Lung (tissue), 11 donors: ENCODE measurements at regions not wholly inside any gene's neighbourhood (a gene's known extent, or its start where the extent isn't known, plus 50 kb on each side); places are given as distances from the start of the nearest gene placed in this dataset.
"Not testable (repeated sequence)": the region's sequence is repeated elsewhere in the genome, so short reads cannot be mapped to it uniquely, and the experiment has no call there.

ENCODE experiments used
- ATAC-seq: fragments of 200-7000 bp; cut with Tn5 transposase; one replicate; pipeline ENCODE4 v1.9.1; 2020; ENCODE audit warnings: moderate number of reproducible peaks; ENCODE audit not compliant: insufficient read depth, low FRiP score
- DNase-seq, 3 donors: peaks; one replicate each; pipeline ENCODE4 v3.0.0-alpha.2; 2013 to 2017
- H3K27ac ChIP-seq, 2 donors: one replicate each; pipeline ENCODE4 v1.5.1; 2013; ENCODE audit warnings: mild to moderate bottlenecking in 2 of 2, moderate library complexity in 2 of 2, control low read depth in 1 of 2, inconsistent platforms in 1 of 2, low read depth in 1 of 2, low read length in 1 of 2
- H3K27me3 ChIP-seq, 3 donors: one replicate each; pipeline ENCODE4 v1.5.1; 2013; ENCODE audit warnings: low read length in 2 of 3; ENCODE audit not compliant: control insufficient read depth in 3 of 3, insufficient read depth in 3 of 3
- H3K36me3 ChIP-seq, 4 donors: one replicate each; pipeline ENCODE4 v1.5.1; 2013; ENCODE audit warnings: low read length in 4 of 4, mild to moderate bottlenecking in 1 of 4, moderate library complexity in 1 of 4; ENCODE audit not compliant: control insufficient read depth in 4 of 4, insufficient read depth in 4 of 4
- H3K4me1 ChIP-seq, 5 donors: one replicate each; pipeline ENCODE4 v1.5.1; 2013; ENCODE audit warnings: low read length in 5 of 5, mild to moderate bottlenecking in 2 of 5, moderate library complexity in 1 of 5; ENCODE audit not compliant: control insufficient read depth in 5 of 5, insufficient read depth in 5 of 5
- H3K4me3 ChIP-seq: one replicate; pipeline ENCODE4 v1.5.1; 2013; ENCODE audit warnings: mild to moderate bottlenecking, control low read depth, moderate library complexity
- H3K9ac ChIP-seq, 2 donors: one replicate each; pipeline ENCODE4 v1.5.1; 2013; ENCODE audit warnings: low read length in 2 of 2, control low read depth in 1 of 2; ENCODE audit not compliant: insufficient read depth in 1 of 2
- H3K9me3 ChIP-seq, 4 donors: one replicate each; pipeline ENCODE4 v1.5.1; 2013; ENCODE audit warnings: low read length in 3 of 4, mild to moderate bottlenecking in 1 of 4, moderate library complexity in 1 of 4; ENCODE audit not compliant: control insufficient read depth in 4 of 4, insufficient read depth in 3 of 4
- WGBS, 2 donors: extraction: QIAGEN DNeasy Blood & Tissue Kit; methylation state at CpG; one replicate each; pipeline ENCODE4 v1.1.7; 2013; 5-methylcytosine and 5-hydroxymethylcytosine counted together
- TF ChIP-seq, protein P1 (sequence below): IDR thresholded peaks from 2 replicates; pipeline ENCODE4 v1.5.1; 2012; ENCODE audit warnings: mild to moderate bottlenecking; ENCODE audit errors: control extremely low read depth, extremely low read depth
- donor health status: control.
- donor health status: control.
- donor health status: Bipolar disorder and iron deficiency.
- donor health status: healthy.
- donor health status: DM: yes; HTN: yes; CAD: no.

DNA sequence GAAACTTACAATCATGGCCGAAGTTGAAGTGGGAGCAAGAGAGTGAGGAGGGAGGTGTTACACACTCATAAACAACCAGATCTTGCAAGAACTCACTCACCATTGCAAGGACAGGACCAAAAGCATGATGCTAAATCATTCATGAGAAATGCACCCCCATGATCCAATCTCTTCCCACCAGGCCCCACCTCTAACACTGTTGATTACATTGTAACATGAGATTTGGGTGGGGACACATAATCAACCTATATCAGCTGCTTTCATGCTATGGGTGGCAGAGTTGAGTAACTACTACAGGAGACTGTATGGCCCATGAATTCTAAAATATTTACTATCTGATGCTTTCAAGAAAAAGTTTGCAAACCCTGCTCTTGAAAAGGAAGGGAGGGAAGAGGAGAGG, 155.1 kb downstream of the DEFB131A start:
- no peaks in the 10 kb centered on the region for H3K27me3 ChIP-seq
- H3K9me3 ChIP-seq: no peaks in the 10 kb centered on the region
- WGBS, 2 donors: 84 to 95% methylated on average over 1 of the region's 1 CpG
- DNase-seq (no peak), ATAC-seq (no peak)
- no peak overlapping the region for H3K27ac ChIP-seq
- no peak overlapping the region for H3K9ac ChIP-seq
- H3K4me3 ChIP-seq: no peak overlapping the region
- peaks cover 0 to 21% (median 5%) of the 10 kb centered on the region in 5 donors for H3K4me1 ChIP-seq
- H3K36me3 ChIP-seq: peaks cover 0 to 2% (median 0%) of the 10 kb centered on the region in 4 donors
- TF ChIP-seq, protein P1, sequence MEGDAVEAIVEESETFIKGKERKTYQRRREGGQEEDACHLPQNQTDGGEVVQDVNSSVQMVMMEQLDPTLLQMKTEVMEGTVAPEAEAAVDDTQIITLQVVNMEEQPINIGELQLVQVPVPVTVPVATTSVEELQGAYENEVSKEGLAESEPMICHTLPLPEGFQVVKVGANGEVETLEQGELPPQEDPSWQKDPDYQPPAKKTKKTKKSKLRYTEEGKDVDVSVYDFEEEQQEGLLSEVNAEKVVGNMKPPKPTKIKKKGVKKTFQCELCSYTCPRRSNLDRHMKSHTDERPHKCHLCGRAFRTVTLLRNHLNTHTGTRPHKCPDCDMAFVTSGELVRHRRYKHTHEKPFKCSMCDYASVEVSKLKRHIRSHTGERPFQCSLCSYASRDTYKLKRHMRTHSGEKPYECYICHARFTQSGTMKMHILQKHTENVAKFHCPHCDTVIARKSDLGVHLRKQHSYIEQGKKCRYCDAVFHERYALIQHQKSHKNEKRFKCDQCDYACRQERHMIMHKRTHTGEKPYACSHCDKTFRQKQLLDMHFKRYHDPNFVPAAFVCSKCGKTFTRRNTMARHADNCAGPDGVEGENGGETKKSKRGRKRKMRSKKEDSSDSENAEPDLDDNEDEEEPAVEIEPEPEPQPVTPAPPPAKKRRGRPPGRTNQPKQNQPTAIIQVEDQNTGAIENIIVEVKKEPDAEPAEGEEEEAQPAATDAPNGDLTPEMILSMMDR: no peak

DNA sequence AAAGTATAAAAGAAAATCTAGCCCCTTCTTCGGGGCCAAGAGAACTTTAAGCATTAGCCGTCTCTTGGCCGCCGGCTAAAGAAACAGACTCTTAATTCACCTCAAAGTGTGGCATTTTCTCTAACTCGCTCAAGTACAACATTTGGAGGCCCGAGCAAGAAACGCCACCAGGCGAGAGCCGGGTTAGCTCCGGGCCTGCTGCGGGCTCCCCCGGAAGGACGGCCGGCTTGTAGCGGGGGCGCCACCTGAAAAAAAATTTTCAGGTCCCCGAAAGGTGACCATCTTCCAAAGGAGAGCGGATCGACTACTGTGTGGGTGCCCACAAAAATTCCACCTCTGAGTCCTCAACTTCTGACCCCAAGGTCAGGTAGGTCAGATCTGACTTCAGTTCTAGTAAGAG, 156.0 kb downstream of the DEFB131A start:
- H3K9ac ChIP-seq: no peak overlapping the region
- H3K4me1 ChIP-seq: peaks cover 0 to 24% (median 5%) of the 10 kb centered on the region in 5 donors
- 88 to 89% methylated on average over 19 of the region's 19 CpGs for WGBS, 2 donors
- H3K27me3 ChIP-seq: no peaks in the 10 kb centered on the region
- H3K4me3 ChIP-seq: no peak overlapping the region
- no peaks in the 10 kb centered on the region for H3K9me3 ChIP-seq
- no peaks in the 10 kb centered on the region for H3K36me3 ChIP-seq
- DNase-seq (no peak), ATAC-seq (no peak)
- TF ChIP-seq, protein P1: no peak
- no peak overlapping the region for H3K27ac ChIP-seq

DNA sequence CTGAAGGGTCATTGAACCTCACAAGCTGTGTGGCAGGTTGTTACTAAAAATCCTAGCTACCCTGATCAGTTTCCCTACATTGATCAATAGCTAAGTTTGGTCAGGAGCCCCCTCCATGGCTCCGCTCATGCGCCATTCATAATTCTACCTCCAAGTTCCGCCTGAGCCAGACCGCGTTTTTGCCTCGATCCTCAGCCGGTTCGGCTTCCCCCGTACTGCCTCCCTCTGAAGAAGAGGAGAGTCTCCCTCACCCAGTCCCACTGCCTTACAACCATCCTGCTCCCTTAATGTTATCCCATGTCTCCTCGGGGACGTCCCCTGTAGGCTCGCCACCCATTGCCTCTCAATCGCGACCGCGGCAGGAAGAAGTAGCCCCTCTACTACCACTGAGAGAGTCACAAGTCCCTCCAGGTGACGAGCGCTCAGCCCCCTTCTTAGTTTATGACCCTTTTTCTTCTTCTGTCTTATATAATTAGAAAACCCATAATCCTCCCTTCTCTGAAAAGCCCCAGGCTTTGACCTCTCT, 158.2 kb downstream of the DEFB131A start:
- no peak for ATAC-seq
- no peak for DNase-seq
- Histone ChIP-seq H3K36me3 (no peaks in the 10 kb centered on the region), H3K4me1 (peaks cover 0 to 24% (median 5%) of the 10 kb centered on the region in 5 donors), H3K9me3 (no peaks in the 10 kb centered on the region), H3K27me3 (no peaks in the 10 kb centered on the region), H3K27ac (no peak overlapping the region), H3K4me3 (no peak overlapping the region), H3K9ac (no peak overlapping the region)
- WGBS, 2 donors: 85 to 89% methylated on average over 18 of the region's 18 CpGs
- TF ChIP-seq, protein P1: no peak

DNA sequence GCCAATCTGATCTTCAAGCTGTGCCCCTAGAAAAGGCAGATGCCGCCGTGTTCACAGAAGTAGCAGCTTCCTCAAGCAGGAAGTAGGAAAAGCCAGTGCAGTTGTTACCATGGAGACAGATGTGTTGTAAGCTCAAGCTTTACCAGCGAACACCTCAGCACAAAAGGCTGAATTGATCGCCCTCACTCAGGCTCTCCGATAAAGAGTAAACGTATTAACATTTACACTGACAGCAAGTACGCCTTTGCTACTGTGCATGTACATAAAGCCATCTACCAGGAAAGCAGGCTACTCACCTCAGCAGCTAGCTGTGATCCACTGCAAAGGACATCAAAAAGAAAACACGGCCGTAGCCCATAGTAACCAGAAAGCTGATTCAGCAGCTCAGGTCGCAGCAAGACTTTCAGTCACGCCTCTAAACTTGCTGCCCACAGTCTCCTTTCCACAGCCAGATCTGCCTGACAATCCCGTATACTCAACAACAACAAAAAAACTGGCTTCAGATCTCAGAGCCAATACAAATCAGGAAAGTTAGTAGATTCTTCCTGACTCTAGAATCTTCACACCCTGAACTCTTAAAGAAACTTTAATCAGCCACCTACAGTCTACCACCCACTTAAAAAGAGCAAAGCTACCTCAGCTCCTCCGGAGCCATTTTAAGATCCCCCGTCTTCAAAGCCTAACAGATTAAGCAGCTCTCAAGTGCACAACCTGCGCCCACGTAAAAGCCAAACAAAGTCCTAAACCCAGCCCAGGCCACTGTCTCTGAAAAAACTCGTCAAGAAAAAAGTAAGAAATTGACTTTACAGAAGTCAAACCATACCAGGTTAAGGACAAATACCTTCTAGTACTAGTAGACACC, 160.0 kb downstream of the DEFB131A start:
- H3K4me3 ChIP-seq, H3K27ac ChIP-seq, H3K27me3 ChIP-seq, H3K9me3 ChIP-seq, H3K36me3 ChIP-seq, ATAC-seq: not testable (repeated sequence)
- H3K9ac ChIP-seq: peak overlapping the region in 1 of 2 donors; percentile 77
- WGBS, 2 donors: 18 to 24% methylated on average over 17 of the region's 17 CpGs
- peak; percentile 62 to 87 (median 81) for DNase-seq
- H3K4me1 ChIP-seq: peaks cover 0 to 24% (median 5%) of the 10 kb centered on the region in 5 donors

DNA sequence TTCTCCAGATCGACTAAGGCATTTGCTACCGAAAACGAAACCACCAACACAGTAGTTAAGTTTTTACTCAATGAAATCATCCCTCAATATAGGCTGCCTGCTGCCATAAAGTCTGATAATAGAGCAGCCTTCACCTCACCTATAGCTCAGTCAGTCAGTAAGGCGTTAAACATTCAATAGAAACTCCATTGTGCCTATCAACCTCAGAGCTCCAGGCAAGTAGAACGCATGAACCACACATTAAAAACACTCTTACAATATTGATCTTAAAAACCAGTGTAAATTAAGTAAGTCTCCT, 160.6 kb downstream of the DEFB131A start:
- not testable (repeated sequence) for H3K9me3 ChIP-seq, H3K27me3 ChIP-seq, H3K4me3 ChIP-seq, H3K36me3 ChIP-seq, H3K27ac ChIP-seq, DNase-seq, ATAC-seq, H3K9ac ChIP-seq
- peaks cover 0 to 24% (median 5%) of the 10 kb centered on the region in 5 donors for H3K4me1 ChIP-seq
- 57 to 75% methylated on average over 5 of the region's 5 CpGs for WGBS, 2 donors
